Inferior parietal cortex (tissue), 1 donor: ENCODE measurements at regions not wholly inside any gene's neighbourhood (a gene's known extent, or its start where the extent isn't known, plus 50 kb on each side); places are given as distances from the start of the nearest gene placed in this dataset.
"Not testable (repeated sequence)": the region's sequence is repeated elsewhere in the genome, so short reads cannot be mapped to it uniquely, and the experiment has no call there.

Experiments used
- DNase-seq: peaks from one replicate; pipeline ENCODE4 v3.0.0-alpha.2; 2016; ENCODE audit errors: extremely low spot score

DNA sequence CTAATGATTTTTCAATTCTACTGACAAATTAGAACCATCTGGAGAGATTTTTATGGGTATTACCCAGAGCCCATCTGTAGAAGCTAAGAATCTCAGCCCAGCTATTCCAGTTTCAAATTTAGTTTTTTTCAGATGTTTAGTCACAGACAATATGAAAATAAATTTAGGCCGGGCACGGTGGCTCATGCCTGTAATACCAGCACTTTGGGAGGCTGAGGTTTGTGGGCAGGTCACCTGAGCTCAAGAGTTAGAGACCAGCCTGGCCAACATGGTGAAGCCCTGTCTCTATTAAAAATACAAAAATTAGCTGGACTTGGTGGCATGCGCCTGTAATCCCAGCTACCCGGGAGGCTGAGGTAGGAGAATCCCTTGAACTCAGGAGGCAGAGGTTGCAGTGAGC, 545.9 kb downstream of the PCDH7 start:
- not testable (repeated sequence) for DNase-seq

DNA sequence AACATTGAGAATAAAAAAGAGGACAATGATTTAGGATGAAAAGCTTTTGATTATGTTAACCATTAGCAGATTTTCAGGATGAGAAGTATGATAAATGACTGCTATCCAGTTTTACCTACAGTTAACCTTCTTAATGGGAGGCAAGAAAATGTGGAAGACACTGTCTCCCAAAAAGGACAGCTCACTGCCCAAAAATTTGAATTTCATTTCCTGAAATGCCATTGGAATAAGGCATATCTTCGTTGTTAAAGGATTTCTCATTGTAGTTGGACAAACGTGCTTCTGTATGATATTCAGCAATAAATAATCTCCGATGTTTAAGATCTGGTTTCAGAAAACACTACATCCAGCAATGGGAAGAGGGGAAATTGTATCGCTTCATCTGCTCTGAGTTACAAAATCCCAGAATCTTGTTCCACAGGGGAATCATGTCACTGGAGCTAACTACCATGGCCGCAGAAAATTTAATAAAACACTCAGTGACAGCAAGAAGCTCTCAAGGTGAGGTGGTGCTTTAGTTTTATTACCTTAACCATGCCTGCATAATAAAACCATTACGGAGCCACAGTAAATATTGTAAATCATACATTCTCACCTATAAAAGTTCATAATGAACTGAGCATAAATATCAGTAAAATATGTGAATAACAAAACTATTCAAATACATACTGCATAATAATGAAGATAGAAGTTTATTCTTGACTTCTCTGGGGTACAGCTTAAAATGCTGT, 552.3 kb downstream of the PCDH7 start:
- no peak for DNase-seq

DNA sequence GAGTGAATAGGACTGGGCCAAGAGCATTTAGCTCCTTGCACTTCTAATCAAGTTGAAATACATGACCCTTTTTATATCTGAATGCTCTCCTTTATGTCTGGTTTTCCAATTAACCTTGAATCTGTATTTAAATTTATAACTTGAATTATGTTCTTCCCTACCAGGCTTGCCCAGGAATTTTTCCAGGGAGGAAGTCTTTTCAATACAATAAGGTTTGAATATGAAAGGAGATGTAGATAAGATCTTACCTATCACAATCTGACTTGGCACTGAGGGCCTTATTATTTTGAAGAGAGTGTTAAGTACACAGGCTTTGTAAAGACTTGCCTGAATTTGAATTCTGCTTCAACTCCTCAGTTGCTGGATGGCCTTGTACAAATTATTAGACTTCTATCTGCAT, 555.7 kb downstream of the PCDH7 start:
- no peak for DNase-seq

DNA sequence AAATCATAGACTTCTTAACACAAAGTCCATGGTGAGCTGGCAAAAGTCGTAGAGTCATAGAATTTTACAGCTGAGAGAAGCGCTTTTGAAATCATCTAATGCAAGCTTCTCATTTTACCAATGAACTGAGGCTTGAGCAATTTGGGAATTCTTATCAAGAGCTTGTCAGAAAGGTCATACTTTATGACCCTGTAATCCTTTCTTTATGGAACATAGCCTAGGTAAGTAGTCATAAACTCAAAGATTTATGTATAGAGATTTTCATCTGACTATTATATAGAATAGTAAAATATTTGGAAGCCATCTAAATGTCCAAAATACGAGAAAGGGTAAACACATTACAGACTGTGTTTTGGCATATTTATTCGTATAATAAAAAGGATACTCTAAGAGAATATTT, 563.5 kb downstream of the PCDH7 start:
- DNase-seq, result no peak

DNA sequence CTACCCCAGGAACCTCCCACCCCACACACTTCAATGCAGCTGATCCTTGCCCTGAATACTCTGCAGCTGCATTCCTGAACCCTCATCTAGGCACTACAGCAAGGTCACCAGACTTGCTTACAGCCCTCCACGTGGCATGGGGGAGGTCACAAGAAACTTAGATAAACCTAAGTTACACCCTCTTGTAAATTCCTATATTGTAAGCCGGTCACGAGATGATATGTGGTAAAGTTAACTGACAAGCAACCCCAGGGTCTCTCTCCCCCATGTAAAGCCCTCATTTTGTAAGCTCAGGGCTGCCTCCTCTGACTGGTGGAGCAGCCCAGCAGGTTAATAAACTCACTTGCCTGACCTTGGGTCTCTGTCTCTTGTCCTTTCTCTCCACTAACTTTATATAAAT, 570.7 kb downstream of the PCDH7 start:
- no peak for DNase-seq

DNA sequence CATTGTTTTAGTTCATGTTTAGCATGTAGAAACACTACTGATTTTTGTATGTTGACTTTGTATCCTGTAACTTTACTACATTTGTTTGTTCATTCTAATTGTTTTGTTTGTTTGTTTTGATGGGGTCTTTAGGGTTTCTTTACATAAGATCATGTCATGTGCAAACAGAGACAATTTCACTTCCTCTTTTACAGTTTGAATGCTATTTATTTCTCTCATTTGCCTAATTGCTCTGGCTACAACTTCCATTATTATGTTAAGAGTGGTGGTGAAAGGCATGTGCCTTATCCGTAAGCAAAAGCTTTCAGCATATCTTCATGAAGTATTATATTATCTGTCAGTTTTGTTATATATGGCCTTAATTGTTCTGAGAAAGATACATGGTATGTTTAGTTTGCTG, 571.1 kb downstream of the PCDH7 start:
- DNase-seq, result no peak

DNA sequence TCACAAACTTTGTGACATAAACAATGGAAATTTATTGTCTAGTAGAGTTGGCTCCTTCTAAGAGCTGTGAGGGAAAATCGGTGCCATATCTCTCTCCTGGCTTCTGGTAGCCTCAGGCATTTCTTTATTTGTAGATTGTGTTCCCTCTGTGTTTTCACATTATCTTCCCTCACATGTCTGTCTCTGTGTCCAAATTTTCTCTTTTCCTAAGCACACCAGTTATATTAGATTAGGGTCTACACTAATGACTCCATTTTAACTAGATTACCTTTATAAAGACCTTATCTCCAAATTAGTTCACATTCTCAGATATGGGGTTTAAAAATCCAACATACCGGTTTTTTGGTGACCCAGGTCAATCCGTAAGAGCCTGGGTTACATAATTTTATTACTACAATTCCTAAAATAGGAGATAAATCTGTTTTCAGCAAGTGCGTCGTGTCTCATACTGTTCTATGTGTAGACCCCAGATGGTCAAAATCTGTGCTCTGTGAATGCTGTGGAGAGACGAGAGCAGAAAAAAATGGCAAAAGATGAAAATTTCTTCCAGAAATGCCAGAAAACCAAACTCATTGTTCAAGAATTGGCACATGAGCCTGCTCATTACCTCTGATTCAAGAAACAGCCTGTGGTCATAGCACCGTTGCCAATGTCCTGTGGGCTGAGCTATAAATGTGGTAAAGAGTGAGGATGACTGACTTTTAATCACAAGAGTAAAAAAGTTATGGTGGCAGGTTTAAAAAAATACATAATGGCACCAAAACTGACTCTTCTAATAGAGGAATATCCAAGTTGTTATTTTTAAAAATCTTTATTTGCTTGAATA, 574.7 kb downstream of the PCDH7 start:
- no peak for DNase-seq

DNA sequence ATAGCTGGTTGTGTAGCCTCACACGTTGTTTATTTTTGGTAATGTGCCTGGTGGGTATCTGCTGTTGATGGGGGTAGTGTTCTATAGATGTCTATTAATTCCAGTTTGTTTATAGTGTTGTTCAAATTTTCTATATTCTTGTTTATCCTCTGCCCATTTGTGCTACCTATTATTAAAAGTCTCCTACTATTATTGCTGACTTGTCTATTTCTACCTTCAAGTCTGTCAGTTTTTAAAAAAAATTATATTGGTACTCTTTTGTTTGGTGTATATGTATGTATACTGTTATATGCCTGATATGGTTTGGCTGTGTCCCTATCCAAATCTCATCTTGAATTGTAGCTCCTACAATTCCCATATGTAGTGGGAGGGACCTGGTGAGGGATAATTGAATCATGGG, 578.6 kb downstream of the PCDH7 start:
- no peak for DNase-seq

DNA sequence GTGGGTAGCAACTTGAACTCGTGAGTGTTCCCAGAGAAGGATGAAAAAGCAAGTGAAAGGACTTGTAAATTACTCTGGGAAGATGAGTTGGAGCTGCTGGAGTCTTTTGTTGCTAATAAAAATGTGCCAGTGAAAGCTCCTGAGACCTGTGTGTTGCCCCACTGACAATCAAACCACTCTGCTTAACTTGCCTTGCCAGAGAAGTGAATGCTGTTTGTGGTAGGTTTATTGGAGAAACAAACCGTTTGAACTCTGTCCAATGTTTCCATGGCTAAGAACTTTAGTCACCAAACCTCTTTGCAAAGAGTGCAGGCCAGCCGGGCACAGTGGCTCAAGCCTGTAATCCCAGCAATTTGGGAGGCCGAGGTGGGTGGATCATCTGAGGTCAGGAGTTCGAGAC, 586.9 kb downstream of the PCDH7 start:
- no peak for DNase-seq

DNA sequence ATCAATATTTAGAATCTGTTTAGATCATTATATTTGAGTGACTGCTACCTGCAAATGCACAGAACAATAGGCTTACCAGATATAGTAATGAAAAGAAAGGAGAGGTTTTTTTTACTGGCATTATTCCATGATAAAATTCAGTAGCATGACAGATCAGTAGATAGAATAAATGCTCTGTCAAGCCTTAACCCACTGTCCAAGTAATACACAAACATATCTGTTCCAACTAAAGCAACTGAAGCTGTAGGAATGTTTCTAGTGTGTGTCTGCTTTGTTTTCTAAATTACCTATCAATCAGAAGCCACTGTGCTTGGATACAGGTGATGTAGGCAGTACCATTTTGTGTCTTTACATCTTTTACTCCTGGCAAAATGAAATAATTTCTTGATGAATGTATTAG, 604.6 kb downstream of the PCDH7 start:
- DNase-seq, result no peak

DNA sequence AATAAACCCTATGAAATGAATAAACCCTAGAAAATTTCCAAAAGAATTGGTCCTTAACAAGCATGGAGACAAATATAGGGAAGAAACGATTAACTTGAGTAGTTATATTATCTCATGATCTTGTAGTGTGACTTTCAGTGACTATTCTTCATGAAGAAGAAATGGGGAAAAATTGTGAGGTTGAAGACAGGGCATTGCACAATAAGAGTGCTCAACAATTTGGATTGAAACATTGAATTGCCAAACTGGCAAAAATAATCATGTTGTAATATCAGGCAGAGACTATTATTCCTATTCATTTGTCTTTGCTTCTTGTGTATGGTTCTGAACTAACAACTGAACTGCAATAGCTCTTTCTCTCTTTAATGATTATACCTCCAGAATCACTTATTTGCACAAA, 605.1 kb downstream of the PCDH7 start:
- DNase-seq, result no peak

DNA sequence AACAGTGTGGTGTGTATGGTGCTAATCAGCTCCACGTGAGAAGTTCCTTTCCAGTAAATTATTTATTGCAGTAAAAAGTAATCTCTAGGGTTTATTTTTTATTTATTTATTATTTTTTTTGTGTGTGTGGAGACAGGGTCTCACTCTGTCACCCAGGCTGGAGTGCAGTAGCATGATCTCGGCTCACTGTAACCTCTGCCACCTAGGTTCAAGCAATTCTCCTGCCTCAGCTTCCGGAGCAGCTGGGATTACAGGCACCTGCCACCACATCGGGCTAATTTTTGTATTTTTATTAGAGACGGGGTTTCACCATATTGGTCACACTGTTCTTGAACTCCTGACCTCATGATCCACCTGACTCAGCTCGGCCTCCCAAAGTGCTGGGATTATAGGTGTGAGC, 606.9 kb downstream of the PCDH7 start:
- DNase-seq, result no peak

DNA sequence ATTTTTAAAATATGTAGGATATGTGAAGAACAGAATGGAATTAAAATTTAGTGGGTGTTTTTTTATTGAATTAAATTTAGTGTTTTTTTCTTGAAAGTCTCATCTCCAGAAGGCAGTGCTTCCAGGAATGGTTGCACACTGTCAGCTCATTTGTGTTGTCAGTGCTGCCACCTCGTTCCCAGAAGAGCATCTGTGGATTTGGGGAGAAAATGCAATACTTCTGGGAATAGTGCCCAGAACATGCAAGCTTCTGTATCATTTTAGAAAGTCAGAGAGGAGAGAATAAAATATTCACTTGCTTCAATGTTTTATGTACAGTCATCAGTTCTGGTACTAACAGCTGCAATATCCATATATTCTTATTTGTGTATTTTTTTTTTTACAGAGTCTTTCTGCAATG, 608.8 kb downstream of the PCDH7 start:
- DNase-seq, result peak; percentile 52

DNA sequence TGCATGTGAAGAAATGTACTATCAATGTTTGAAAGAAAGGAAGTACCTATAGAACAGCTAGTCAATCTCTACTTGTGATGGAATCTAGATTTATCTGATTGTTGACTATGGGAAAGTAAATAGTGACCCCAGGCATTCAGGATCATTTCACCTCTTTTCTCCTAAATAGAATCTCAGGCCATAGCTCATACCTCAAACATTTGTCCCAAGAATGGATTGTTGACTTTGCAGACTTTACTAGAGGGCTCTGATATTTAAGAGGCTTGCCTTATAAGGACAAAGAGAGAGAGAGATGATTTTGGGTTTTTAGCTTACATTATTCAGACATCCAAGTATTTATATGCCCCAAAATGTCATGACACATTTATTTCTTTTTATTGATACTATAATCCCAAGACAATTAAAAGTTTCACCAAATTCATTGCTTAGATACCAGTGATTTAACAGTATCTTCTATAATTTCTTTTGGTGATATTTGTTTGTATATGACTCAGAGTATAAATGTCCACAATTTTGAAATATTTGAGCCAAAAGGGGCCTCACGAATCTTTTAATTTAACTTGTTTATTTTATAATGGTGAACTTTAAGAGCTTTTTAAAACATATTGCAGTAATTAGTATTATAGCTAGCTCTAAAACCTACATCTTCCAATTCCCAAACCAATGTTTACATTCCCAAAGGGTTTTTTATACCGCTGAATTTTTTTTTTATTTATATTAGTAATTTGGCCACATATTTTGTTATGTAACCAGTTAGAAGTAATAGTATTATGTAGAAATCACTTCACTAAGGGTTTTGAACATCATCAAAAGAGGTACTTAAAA, 614.1 kb downstream of the PCDH7 start:
- no peak for DNase-seq

DNA sequence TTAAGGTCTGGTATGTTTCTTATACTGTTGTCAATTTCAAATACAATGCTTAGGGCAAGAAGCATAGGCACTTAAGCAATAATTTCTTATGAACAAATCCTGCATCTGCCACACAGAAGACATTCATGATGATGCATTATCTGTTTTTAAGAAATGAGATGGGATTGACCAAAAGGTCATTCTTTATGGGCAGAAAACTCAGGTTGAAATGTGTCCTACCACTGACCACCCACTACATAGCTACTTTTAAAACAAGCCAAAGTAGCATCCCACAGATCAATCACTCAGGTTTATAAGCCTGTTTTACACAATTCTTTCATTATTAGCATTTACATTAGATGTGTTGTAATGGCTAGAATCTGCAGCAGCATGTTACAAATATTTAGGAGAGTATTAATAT, 617.8 kb downstream of the PCDH7 start:
- DNase-seq, result no peak

DNA sequence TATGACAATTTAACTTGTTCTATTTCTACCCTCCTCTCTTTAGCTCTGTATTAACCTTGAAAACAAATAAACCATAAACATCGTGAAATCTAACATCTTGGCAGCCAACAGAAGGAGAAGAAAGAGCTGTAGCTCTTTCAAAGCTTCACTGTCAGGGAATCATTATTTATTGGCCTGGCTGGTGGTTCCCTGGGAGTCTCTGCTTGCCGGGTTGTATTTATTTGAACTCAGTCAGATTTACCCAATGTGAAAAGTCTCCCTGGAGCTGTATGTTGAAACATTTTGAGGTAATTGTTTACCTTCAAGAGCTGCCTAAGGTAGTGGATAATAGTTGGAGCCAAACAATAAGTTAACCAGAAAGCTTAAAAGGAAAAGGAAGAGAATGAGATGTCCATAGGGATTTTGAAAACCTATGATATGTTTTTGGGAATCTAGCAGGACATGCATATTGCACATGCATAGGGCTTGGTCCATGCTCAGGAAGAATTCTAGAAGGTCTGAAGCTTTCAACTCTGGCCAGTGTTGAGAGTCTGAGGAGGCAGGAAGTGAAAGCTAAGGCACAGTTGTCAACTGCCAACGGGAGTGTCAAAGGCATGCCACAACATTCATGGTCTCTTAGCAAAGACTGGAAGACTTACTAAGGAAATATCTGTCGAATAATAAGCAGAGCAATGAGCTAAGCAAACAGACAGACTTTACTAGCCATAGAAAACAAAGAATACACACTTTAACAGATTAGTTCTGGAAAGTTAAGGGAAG, 621.6 kb downstream of the PCDH7 start:
- no peak for DNase-seq

DNA sequence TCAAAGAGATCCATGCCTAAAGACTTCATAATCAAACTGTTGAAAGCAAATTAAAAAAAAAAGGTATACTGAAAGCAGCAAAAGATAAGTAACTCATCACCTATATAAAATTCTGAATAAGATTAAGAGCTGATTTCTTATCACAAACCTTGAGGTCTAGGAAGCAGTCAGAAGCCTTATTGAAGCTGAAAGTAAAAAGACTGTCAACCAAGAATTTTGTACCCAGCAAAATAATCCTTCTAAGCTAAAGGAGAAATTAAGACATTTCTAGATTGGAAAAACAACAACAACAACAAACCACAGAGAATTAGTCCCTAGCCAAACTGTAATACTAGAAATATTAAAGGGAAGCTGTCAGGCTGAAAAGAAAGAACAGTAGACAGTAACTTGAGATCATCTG, 622.9 kb downstream of the PCDH7 start:
- DNase-seq, result no peak

DNA sequence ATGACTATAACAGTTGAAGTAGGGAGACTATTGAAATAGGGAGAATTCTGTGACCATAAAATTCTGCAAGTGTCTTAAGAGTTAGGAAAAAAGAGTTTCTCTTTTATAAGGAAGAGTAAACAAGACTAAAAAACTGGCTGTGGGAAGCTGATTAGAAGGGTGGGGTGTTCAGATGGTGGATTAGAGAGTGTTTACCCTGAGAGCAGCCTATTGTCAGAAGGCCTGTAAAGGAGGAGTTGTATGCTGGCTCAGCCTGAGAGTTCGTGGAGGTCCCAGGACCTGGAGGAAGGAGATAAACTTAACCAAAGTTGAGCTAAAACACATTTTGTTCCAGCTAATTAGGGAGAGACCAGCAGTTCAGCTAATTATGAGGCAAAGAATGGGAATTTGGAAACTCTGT, 629.7 kb downstream of the PCDH7 start:
- DNase-seq, result no peak

DNA sequence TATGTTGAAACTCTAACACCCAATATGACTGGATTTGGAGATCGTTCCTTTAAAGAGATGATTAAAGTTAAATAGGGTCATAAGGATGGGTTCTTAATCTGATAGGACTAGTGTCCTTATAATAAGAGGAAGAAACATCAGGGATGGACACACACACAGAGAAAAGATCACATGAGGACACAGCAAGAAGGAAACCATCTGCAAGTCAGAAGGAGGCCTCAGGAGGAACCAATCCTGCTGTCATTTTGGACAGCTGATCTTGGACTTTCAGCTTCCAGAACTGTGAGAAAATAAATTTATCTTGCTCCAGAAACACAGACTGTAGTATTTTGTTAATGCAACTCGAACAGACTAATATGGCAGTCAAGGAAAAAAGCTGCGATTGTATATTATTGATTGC, 631.5 kb downstream of the PCDH7 start:
- DNase-seq, result no peak

DNA sequence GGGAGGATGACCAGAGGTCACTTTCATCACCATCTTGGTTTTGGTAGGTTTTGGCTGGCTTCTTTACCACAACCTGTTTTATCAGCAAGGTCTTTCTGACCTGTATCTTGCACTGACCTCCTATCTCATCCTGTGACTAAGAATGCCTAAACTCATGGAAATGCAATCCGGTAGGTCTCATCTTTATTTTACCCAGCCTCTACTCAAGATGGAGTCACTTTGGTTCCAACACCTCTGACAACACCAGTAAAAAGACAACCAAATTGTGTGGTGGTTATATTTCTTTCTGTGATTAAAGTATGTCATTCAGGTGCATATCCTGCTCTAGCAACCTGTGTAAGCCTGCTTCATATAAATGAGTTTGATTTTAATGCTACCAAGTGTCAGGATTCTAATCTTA, 636.7 kb downstream of the PCDH7 start:
- no peak for DNase-seq

DNA sequence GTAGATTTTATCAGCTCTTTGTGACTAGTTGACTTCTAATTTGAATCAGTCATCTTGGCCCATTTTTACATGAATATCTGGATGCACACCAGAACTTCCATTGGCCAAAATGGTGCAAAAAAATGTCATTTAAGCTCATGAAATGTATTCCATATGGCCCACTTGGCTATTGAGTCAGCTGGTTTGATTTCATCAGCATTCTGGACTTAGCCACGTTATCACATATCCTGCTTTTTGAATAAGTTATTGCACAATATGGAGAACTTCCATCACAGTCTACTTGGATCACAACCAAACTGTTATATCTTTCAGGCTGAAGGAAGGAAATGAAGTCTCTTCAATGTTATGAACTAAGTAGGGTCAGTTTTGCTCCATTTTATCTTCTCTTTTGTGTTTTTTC, 640.6 kb downstream of the PCDH7 start:
- no peak for DNase-seq

DNA sequence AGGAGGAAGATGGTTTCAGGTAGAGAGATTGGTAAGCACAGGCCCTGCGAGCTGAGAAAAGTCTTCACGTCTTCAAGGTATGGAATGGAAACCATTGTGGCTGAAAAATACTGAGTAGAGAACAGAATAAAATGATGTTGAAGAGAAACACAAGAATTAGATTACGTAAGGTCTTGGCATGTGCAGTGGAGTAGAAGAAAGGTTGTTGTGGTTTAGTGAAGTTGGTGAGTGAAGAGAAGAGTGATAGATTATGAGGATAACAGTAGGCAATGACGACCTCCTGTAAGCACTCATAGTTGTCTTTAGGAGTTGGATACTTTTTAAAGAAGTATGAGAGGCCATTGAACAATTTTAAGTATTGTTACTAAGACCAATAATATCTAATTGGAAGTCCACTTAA, 642.6 kb downstream of the PCDH7 start:
- DNase-seq, result no peak
